HG02852 (cell line): ENCODE measurements at regions not wholly inside any gene's neighbourhood (a gene's known extent, or its start where the extent isn't known, plus 50 kb on each side); places are given as distances from the start of the nearest gene placed in this dataset.

Experiments used
- ATAC-seq: cut with Tn5 transposase; IDR thresholded peaks from one replicate; pipeline ENCODE4 v1.9.1; 2021; ENCODE audit warnings: mild to moderate bottlenecking, moderate library complexity; ENCODE audit not compliant: unreplicated experiment

DNA sequence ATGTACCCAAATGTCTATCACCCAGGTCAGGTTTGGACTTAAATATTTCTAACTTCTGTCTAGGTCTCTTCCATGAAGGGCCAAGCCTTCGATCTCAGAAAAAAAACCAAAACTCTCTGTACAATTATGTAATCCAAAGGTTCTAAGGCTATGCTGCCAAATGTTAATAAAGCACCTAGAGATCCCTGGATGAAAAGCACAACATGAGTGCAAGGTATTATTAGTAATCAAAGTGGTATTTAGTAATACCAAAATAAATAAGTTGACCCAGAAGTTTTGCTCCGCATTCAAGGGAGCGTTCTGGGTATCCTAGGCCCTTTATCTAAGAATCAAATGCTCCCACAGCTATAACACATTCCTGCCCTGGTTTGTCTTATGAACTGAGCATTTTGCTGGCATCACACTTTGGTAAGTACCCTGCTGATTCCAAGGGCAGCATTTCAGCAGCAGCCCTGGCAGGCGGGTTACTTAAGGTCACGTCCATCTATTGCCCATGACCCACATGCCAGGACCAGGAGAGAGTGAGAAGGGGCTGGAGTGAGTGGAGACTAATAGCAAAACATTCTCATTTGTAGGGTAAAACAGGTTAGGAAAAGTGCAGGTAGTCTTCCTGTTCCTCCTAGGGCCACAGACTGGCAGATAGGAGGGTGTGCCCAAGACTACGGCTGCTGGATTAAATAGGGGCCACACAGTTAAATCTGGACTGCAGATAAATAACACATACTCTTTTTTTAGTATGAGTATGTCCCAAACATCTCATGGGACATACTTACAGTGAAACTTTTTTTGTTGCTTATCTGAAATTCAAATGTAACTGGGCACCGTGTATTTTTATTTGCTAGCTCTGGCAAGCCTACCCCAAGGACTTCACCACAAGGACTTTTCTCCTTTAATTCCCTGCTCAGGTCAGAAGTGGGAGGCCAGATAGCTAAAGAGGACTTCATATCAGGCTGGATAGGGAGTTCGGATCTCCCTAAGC lies 76.0 kb upstream of the SNRK start:
- ATAC-seq, result no peak

DNA sequence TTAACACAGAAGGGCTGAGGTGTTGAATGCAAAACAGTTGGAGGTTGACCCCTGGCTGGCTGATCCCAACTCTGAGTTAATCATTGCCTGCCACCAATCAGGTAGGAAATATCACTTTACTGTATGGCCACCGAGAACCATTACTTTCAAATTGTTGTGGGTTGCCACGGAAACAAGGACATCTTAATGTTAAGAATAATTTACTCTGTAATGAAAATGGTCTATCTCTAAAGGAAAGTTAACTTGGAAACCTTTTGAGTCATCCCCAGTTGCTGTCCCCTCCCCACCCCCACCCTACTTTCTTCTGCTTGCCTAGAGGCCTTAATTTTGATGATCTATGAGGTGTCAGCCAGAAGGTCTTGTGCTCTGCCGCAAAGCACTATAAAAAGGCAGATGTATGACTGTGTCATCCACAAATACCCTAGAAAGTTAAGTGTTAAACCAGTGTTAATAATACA lies 78.7 kb upstream of the SNRK start:
- no peak for ATAC-seq

DNA sequence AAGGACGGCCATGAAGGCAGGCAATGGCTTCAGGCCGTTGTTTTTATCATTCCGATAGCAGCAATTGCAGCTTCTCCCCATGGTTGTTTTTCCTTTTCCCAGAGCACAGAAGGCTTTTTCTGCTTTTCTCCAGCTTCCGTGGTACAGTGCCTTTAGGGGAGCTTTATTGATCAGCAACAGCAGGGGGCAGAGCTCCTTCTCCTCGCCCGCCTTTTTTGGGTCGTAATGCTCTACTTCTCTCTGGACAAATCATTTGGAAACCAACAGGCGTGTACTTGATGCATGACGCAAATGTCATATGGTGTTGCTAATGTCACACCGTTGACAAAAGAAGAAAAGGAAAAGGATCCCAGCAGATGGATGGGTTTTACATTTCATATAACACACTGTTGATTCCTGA lies 79.7 kb upstream of the SNRK start:
- no peak for ATAC-seq

DNA sequence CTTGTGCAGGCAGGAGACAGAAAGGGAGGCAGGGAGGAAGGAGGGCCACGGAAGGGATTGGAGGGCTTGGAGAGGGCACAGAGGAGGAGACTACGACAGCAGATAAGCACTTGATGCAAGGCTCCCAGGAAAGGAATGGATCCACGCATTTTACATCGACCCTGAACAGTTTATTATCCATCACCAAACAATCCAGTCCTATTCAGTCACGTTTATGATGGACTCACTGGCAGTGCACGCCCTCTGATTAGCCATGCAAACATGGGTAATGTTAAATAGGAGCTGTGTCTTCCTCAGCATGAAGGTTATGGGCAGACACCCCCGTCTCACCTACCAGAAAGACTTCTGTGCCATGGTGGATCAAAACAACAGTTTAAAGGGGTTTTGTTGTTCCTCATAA lies 80.2 kb upstream of the SNRK start:
- no peak for ATAC-seq

DNA sequence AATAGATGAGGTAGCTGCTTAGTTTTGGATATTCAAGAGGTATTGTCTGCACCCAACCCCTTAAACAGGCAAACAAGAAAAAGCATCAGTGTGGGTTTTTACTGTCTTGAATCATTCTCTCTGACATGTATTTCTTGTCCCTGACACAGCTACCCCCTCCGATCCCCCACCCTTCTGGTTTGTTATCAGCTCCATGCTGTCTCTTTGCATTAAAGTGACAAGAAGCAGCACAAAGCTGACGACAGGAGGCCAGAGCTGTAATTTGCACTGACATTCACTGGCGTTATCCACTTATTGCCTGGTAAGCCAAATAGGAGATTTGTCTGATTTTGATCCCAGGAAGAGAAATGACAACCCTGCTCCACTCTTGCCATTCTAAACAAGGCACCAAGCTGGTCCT lies 83.3 kb upstream of the SNRK start:
- no peak for ATAC-seq

DNA sequence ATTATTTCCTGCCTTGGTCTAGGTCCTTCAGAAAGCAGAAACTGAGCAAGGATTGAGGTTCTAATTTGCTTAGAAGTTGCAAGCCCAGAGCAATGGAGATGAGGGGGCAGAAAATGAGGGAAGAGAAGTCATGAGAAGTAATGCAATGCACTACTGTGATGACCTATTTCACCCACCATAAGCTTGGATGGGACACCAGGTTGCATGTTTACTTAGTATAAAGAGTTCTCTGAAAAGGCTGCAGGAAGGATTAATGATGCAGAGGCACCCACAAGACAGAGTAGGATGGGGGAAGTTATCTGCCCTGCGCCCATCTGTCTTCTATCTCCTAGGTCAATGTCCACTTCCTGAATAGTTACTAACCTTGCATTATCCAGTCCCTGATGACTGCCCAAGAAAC lies 84.8 kb upstream of the SNRK start:
- no peak for ATAC-seq

DNA sequence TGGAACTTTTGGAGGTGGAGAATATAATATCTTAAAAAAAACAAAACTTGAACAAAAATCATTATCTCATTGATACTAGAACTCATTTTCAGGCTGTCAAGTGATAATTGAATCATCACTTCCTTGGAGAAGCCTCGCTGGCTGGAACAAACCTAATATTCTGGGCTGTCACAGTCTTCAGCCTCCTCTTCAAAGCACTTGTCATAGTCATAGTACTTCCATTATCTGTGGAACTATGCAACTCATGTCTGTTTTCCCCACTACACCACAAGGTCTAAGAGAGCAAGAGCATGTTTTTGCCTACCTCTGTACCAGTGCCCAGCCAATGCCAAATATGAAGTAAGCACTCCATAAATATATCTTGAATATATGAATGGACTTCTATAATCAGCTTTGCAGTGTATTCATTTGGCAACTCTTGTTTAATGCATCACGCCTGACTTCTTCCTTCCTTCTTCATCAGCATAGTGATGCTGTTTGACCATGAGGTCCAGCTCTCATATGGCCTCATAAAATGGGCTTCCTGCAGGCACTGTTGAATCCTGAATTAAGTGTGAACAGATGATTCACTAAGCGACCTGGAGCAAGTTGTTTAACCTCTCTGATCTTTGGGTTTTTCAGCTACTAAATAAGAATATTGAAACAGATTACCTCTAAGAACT lies 86.6 kb upstream of the SNRK start:
- no peak for ATAC-seq

DNA sequence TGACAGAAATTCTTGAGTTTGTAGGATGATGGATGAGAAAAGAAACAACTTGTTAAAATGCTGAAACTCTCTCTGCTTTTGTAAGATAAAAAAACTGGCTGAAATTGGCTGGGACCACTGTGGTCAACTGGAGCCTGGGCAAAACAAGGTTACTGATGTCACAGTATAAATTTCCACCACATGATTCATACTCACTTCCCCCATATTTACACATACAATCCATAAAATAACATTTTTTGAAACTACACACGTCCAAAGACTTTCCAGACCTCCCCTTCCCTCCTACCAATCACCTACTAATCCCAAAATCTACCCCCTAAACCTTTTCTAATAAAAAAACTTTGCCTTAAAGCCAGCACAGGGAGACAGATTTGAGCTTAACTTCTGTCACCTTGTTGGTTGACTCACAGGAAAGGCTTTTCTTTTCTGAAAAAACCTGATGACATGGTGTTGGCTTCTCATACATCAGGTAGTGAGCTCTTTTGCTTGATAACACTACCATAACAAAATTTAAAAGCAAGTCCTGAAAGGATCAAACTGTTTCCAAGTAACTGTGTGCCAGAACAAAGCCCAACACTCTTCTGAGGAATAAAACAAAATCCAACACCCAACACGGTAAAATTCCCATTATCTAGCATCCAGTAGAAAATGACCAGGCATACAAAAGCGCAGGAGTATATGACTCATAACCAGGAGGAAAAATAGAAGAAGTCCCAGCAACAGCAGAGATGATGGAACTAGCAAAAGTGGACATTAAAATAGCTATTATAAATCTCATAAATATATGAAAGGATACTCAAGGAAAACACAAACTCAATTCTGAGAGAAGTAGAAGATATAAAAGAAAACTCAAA lies 87.3 kb upstream of the SNRK start:
- no peak for ATAC-seq

DNA sequence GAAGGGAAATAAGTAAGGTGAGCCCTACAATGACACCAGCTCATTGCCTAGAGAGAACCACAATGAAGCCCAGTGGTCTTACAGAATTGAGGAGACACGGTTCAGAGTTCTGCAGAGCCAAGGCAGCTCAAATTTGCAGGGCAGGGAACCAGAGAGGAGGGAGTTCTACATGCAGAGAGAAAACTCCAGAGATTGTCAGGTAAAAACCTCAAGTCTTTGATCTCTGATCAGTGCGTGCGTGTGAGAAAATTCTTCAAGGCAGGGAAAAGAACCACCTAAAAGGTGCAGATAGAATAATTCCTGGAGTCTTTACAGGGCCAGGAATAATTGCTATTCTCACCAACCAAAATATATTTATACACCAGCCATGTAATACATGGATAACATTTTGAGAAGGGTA lies 88.0 kb upstream of the SNRK start:
- ATAC-seq, result no peak

DNA sequence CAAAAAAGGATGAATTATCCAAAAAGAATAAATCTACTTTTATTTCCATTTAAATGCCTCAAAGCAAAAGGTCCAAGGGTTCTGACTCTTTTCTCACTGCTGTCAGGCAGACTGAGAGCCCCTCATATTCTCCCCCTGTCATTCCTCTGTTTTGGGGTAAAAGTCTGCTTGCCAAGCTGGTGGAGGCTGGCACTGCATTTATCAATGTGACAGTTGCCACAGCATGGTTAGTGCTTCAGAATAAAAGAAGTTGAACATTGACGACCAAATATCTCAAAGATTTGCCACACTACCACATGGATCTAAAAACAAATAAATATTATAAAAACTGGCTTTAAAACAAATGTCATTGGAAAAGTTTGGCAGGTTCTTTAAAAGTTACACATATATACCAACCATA lies 89.2 kb upstream of the SNRK start:
- ATAC-seq, result no peak

DNA sequence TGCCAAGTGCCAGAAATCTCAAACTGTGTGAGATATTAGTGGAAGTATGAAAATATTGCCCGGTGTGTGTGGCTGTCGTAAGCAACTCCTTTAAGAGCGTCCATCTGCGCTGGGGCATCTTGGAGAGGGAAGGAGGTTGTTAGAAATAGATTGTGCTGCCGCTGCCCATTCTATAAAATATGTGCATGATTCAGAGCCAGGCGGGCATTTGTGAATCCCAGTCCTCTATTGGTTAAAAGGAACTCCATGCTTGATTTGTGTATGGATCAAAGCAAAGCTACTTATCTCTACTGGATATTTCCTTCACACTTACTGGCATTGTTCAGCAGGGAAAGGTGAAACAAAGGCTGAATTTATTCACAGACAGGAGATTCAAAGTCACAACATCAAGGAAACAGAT lies 89.6 kb upstream of the SNRK start:
- ATAC-seq, result no peak

DNA sequence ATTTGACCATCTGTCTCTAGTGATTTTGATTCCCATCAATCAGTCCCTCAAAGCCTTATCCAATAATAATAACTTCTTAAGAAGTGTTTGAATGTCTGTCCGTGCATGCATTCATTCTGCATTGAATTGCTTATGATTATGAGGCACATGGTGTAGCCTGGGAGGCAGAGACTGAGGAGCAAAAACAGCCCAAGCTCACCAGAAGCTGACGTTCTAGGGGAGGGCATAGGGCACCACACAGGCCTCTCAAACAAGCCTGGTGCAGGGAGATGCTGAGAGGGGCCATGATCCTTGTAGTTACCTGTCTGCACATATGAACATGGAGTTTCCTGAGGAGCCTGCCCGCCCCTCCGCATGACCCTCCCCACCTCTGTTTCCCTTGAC lies 89.2 kb upstream of the POMGNT2 start:
- ATAC-seq, result no peak

DNA sequence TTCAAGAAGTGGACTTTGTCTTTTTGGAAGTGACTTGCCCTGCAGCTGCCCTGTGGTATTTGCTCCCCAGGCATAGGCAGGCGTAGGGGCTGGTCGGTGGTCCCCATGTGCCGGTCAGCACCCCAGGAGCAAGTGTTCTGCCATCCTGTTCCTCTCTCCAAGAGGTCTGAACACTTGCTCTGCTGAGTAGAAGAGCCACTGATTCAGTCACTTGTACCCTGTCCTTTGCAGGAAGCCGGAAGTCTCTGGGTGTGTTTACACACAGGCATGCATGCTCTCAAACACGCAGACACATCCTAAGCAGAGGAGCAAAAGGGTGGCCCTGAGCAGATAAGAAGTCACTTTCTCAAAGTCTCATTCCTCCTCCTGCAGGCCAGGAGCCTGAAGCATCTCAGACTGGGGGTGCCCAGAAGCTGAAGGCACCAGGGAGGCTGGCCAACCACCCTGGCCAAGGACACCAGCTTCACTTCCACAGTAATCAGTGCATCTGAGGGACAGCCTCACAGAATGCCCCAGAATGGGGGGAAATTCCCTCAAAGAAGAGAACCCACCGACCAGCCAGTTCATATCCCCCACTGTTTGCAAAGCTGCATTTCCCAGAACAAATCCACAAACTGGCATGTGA lies 88.7 kb upstream of the POMGNT2 start:
- ATAC-seq, result no peak

DNA sequence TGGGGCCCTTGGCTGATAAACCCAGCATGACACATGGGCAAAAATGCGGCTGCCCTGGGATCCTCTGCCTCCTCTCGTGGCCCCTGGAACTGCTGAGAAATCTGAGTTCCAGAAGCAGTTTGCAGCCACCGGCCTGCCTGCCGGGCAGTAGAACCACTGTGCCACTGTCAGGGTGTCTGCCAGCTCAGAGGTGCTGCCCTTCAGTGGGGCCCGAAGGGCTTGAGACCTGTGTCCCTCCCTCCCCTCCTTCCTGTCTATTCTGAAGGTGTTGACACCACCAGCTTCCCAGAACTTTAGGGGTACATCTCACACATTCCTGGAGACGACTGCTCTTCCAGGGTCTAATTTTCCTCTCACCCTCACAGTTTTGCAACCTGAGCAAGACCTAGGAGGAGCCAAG lies 88.2 kb upstream of the POMGNT2 start:
- ATAC-seq, result no peak

DNA sequence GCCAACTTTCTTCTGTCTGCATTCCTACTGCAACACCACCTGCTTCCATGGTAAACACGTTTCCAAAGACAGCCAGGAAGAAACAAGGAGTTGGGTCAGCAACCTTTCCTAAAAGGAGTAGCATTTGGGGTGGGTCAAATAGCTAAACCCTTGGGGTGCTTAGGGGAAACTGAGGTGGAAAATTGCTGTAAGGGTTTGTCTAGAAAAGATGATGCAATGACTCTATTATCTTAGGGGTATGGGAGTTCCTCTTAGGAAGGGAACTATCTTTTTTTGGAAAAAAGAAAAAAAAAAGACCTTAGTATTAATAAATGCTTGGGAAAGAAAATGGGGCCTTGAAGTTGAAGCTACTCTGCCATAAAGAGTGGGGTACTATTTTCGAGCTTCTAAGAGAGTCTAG lies 86.1 kb upstream of the POMGNT2 start:
- no peak for ATAC-seq

DNA sequence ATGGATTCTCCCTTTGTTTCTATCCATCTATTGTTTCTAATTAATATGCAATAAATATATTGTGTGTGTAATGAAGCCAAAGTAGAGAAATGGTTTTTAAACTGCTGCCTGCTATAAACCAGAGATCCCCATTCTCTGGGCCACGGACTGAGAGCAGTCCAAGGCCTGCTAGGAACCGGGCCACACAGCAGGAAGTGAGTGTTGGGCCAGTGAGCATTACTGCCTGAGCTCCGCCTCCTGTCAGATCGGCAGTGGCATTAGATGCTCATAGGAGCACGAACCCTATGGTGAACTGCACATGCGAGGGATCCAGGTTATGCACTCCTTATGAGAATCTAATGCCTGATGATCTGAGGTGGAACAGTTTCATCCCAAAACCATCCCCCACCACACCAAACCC lies 85.2 kb upstream of the POMGNT2 start:
- no peak for ATAC-seq

DNA sequence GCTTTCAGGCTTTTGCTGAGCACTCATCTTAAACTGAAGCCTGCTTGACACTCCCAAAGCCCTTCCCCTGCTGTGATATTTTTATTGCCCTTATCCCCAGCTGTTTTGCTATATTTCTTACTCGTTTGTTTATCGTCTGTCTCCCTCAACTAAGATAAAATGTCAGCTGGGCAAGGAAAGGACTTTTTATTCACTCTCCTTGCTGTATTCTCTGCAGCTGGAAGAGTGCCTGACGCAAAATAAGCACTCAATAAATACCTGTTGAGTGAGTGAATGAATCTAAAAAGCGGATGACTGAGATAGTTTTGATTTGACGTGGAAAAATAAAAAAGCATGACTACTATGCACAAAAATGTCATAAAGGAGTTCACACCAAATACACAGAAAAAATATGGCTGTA lies 84.8 kb upstream of the POMGNT2 start:
- no peak for ATAC-seq

DNA sequence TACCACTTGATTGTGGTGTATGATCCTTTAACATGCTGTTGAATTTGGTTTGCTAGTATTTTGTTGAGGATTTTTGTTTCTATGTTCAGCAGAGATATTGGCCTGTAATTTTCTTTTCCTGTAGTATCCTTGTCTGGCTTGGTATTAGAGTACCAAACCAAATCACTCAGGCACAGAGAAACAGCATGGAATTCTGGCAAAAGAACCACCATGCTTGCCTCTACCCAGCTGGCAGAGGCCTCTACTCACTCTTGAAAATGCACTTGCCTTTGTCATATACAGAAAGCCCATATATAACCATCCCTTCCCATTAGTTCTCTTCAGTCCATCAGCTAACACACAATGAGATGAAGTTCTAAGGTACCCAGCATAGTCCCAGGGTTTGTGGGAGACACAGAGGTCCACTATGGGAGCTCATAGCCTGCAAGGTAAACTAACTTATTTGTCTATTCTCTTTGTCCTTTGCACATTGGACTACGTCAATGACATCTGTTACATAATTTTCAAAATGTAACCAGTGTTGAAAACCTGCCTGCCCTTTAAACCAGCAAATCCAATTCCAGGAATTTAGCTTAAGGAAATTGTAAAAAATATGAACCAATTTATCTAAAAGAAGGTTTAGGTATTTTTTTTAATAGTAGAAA lies 82.1 kb upstream of the POMGNT2 start:
- ATAC-seq, result no peak

DNA sequence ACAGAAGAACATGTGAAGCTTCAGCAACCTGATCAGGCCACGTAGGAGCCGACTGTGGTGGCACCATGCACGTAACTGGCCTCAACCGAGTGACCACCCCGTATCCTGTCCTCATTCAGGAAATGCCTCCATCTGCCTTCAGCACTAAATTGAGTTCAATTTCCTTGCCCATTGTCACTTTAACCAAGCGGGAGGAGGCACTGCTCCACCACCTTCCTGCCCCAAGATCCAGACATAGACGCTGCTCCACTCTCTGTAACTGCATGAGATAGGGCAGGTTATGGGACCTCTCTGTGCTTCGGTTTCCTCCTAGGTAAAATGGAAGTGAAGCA lies 80.1 kb upstream of the POMGNT2 start:
- no peak for ATAC-seq

DNA sequence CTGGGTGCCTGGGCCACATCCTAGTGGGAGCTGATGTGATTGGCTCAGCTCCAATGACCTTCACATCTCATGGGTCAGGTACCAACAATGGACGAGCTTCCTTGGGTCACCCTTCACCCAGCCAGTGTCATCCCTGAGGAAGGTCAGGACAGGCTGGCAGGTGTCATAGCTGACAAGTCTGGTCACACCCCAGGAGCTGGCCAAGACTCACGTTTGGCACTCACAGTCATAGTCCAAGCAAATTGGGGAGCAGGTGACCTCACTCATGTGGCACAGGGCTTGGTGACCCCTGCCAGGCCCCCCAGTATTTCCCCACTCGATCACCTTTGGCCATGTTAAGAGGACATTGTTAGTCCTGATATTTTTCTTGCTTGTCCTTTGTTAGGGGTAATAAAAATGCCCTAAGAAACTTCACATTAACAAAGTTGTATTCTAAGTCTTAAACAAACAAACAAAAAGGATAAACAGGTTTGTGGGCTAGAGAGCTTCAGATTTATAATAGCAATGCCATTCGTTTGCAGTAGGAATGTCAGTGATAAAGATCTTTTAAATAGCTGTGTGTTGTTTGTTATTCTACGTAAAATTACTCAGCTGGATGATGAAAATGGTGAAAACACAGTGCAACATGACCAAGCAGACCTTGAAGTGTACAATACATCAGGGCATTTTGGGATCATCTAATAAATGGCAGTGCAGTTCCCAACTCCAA lies 79.5 kb upstream of the POMGNT2 start:
- ATAC-seq, result no peak
